ENCODE measurements at regions not wholly inside any gene's neighbourhood (a gene's known extent, or its start where the extent isn't known, plus 50 kb on each side); places are given as distances from the start of the nearest gene placed in this dataset.

DNA sequence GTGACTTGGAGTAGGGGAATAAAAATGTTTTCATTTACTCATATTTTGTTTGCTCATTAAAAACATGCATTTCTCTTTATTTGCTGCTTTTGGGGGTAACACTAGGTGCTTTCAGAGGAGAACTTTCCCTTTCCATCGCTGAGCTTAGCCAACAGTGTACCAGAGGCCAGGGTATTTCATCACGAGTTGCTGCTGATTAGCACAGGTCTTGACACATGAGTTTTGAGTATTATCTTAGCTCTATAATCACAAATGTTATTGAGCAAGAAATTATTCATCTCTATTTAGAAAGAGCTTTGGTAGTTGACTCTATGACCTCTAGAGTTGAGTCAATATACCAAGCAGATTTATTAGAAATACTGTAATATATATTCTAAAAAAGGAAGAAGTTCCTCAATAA lies 375.9 kb downstream of the NXPH1 start:
- Histone ChIP-seq H3K9ac (ENCODE audit: low read length) (no peak overlapping the region), H3K27ac (ENCODE audit: low read length) (no peak overlapping the region), H3F3A (ENCODE audit: insufficient read depth, low read length) (no peaks in the 10 kb centered on the region), H2AFZ (ENCODE audit: low read length) (no peak overlapping the region), H3K4me2 (ENCODE audit: low read depth, low read length) (no peak overlapping the region), H3K9me3 (replicated peaks; ENCODE audit: insufficient read depth, low read length) (no peaks in the 10 kb centered on the region), H3K4me3 (ENCODE audit: low read length) (no peak overlapping the region), H3K79me2 (ENCODE audit: low read length) (no peaks in the 10 kb centered on the region), H3K36me3 (replicated peaks; ENCODE audit: insufficient read depth, low read length) (no peaks in the 10 kb centered on the region), H4K20me1 (ENCODE audit: insufficient read depth, low read length) (no peaks in the 10 kb centered on the region), H3K27me3 (replicated peaks; ENCODE audit: insufficient read depth, low read length) (no peaks in the 10 kb centered on the region), H3K9me2 (replicated peaks; ENCODE audit: insufficient read depth, low read length) (no peaks in the 10 kb centered on the region), H3K4me1 (ENCODE audit: low read length) (no peaks in the 10 kb centered on the region)
- no peak for DNase-seq
- no peak for TF ChIP-seq EZH2 (optimal IDR thresholded peaks at IDR 0.05; ENCODE audit: low read depth, low read length)
- TF ChIP-seq EZH2phosphoT487 (IDR thresholded peaks at IDR 0.05; ENCODE audit: low read length) = no peak
- TF ChIP-seq, protein P1, sequence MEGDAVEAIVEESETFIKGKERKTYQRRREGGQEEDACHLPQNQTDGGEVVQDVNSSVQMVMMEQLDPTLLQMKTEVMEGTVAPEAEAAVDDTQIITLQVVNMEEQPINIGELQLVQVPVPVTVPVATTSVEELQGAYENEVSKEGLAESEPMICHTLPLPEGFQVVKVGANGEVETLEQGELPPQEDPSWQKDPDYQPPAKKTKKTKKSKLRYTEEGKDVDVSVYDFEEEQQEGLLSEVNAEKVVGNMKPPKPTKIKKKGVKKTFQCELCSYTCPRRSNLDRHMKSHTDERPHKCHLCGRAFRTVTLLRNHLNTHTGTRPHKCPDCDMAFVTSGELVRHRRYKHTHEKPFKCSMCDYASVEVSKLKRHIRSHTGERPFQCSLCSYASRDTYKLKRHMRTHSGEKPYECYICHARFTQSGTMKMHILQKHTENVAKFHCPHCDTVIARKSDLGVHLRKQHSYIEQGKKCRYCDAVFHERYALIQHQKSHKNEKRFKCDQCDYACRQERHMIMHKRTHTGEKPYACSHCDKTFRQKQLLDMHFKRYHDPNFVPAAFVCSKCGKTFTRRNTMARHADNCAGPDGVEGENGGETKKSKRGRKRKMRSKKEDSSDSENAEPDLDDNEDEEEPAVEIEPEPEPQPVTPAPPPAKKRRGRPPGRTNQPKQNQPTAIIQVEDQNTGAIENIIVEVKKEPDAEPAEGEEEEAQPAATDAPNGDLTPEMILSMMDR (IDR thresholded peaks at IDR 0.05; ENCODE audit: low read length) = no peak

DNA sequence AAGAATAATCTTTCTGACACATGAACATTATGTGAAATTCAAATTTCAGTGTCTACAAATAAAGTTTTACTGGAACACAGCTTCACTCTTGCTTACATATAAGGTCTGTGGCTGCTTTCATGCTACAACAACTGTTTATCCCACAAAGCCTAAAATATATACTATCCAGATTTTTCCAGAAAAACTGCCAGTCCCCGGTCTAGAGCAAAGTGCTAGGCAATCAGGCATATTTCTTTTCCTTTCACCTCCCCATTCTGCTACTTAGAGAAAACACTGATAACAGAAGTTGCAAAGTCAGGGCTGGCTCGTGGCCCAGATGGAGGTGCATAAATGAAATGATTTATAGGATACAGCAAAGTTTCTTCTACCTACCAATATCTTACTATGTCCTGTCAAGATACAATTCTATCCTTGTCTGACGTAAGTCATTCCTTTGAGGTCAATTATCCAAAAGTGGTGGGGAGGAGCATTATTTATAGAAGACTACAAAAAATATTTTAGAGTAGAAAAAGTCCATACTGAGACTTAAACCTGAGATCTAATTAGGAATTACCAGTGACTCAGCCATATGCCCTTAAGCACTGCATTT lies 384.1 kb downstream of the NXPH1 start:
- no peaks in the 10 kb centered on the region for H3K4me1 ChIP-seq (ENCODE audit: low read length)
- no peak overlapping the region for H3K4me3 ChIP-seq (ENCODE audit: low read length)
- no peak overlapping the region for H3K27ac ChIP-seq (ENCODE audit: low read length)
- H3K4me2 ChIP-seq (ENCODE audit: low read depth, low read length) = no peak overlapping the region
- TF ChIP-seq EZH2 (optimal IDR thresholded peaks at IDR 0.05; ENCODE audit: low read depth, low read length) = no peak
- TF ChIP-seq, protein P1 (IDR thresholded peaks at IDR 0.05; ENCODE audit: low read length) = no peak
- TF ChIP-seq EZH2phosphoT487 (IDR thresholded peaks at IDR 0.05; ENCODE audit: low read length) = no peak
- no peaks in the 10 kb centered on the region for H3K79me2 ChIP-seq (ENCODE audit: low read length)
- H3K27me3 ChIP-seq (replicated peaks; ENCODE audit: insufficient read depth, low read length) = no peaks in the 10 kb centered on the region
- H4K20me1 ChIP-seq (ENCODE audit: insufficient read depth, low read length) = no peaks in the 10 kb centered on the region
- H3K36me3 ChIP-seq (replicated peaks; ENCODE audit: insufficient read depth, low read length) = no peaks in the 10 kb centered on the region
- DNase-seq = no peak
- no peak overlapping the region for H2AFZ ChIP-seq (ENCODE audit: low read length)
- H3K9me2 ChIP-seq (replicated peaks; ENCODE audit: insufficient read depth, low read length) = no peaks in the 10 kb centered on the region
- H3F3A ChIP-seq (ENCODE audit: insufficient read depth, low read length) = no peaks in the 10 kb centered on the region
- no peak overlapping the region for H3K9ac ChIP-seq (ENCODE audit: low read length)
- H3K9me3 ChIP-seq (replicated peaks; ENCODE audit: insufficient read depth, low read length) = no peaks in the 10 kb centered on the region

DNA sequence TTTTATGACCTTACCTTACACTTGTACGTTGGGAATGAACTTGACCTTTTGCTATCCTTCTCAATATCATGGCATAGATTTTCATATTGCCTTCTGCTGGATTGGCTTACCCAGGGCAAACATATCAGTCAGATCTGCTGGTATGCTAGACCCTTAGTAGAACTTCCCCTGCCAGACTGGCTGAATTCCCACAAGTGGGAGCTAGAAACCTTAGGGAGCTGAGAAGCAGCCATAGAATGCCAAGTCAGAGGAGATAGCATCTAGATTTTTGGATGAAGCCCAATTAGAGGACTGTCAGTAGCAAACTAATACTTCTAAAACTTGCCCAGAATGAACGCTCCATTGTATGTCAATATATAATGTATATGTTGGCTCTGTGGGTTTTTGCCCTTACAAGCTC lies 385.0 kb downstream of the NXPH1 start:
- no peaks in the 10 kb centered on the region for H3K9me3 ChIP-seq (replicated peaks; ENCODE audit: insufficient read depth, low read length)
- H3K9ac ChIP-seq (ENCODE audit: low read length) = no peak overlapping the region
- no peaks in the 10 kb centered on the region for H3K79me2 ChIP-seq (ENCODE audit: low read length)
- no peak overlapping the region for H3K4me3 ChIP-seq (ENCODE audit: low read length)
- H3K4me2 ChIP-seq (ENCODE audit: low read depth, low read length) = no peak overlapping the region
- TF ChIP-seq, protein P1 (IDR thresholded peaks at IDR 0.05; ENCODE audit: low read length) = no peak
- TF ChIP-seq EZH2 (optimal IDR thresholded peaks at IDR 0.05; ENCODE audit: low read depth, low read length) (no peak), EZH2phosphoT487 (IDR thresholded peaks at IDR 0.05; ENCODE audit: low read length) (no peak)
- H2AFZ ChIP-seq (ENCODE audit: low read length) = no peak overlapping the region
- no peaks in the 10 kb centered on the region for H4K20me1 ChIP-seq (ENCODE audit: insufficient read depth, low read length)
- H3F3A ChIP-seq (ENCODE audit: insufficient read depth, low read length) = no peaks in the 10 kb centered on the region
- H3K4me1 ChIP-seq (ENCODE audit: low read length) = no peaks in the 10 kb centered on the region
- no peaks in the 10 kb centered on the region for H3K36me3 ChIP-seq (replicated peaks; ENCODE audit: insufficient read depth, low read length)
- no peak overlapping the region for H3K27ac ChIP-seq (ENCODE audit: low read length)
- no peaks in the 10 kb centered on the region for H3K9me2 ChIP-seq (replicated peaks; ENCODE audit: insufficient read depth, low read length)
- no peaks in the 10 kb centered on the region for H3K27me3 ChIP-seq (replicated peaks; ENCODE audit: insufficient read depth, low read length)
- no peak for DNase-seq

Measured in MM.1S (cell line).